ENCODE measurements at regions not wholly inside any gene's neighbourhood (a gene's known extent, or its start where the extent isn't known, plus 50 kb on each side); places are given as distances from the start of the nearest gene placed in this dataset.

DNA sequence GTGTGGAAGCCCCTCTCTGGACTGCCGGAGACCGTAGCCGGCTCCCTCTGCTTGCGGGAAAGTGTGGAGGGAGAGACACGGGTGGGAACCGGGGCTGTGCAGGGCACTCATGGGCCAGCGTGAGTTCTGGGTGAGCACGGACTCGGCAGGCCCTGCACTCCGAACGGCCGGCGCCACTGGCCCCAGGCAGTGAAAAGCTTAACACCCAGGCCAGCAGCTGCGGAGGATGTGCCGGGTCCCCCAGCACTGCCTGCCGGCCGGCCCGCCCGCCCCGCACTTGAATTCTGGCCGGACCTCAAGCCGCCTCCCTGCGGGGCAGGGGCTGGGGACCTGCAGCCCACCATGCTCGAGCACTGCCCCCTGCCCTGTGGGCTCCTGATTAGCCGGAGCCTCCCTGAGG is 147.0 kb downstream of the FGF9 start:
- TF ChIP-seq, protein P1, sequence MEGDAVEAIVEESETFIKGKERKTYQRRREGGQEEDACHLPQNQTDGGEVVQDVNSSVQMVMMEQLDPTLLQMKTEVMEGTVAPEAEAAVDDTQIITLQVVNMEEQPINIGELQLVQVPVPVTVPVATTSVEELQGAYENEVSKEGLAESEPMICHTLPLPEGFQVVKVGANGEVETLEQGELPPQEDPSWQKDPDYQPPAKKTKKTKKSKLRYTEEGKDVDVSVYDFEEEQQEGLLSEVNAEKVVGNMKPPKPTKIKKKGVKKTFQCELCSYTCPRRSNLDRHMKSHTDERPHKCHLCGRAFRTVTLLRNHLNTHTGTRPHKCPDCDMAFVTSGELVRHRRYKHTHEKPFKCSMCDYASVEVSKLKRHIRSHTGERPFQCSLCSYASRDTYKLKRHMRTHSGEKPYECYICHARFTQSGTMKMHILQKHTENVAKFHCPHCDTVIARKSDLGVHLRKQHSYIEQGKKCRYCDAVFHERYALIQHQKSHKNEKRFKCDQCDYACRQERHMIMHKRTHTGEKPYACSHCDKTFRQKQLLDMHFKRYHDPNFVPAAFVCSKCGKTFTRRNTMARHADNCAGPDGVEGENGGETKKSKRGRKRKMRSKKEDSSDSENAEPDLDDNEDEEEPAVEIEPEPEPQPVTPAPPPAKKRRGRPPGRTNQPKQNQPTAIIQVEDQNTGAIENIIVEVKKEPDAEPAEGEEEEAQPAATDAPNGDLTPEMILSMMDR (IDR thresholded peaks at IDR 0.05) = no peak
- TF ChIP-seq POLR2A (IDR thresholded peaks at IDR 0.05) = no peak
